Skeletal muscle tissue (tissue), 3 donors: ENCODE measurements at regions not wholly inside any gene's neighbourhood (a gene's known extent, or its start where the extent isn't known, plus 50 kb on each side); places are given as distances from the start of the nearest gene placed in this dataset.
"Not testable (repeated sequence)": the region's sequence is repeated elsewhere in the genome, so short reads cannot be mapped to it uniquely, and the experiment has no call there.

ENCODE experiments used
- H3K27ac ChIP-seq: one replicate; pipeline ENCODE4 v1.7.0; 2013; ENCODE audit warnings: mild to moderate bottlenecking, low read depth, low read length, inconsistent platforms
- H3K27me3 ChIP-seq, 3 donors: one replicate each; pipeline ENCODE4 v1.7.0; 2013; ENCODE audit warnings: low read length in 3 of 3; ENCODE audit not compliant: control insufficient read depth in 3 of 3, insufficient read depth in 3 of 3
- H3K36me3 ChIP-seq, 3 donors: one replicate each; pipeline ENCODE4 v1.7.0; 2013; ENCODE audit warnings: low read length in 3 of 3; ENCODE audit not compliant: control insufficient read depth in 3 of 3, insufficient read depth in 3 of 3
- H3K4me1 ChIP-seq, 3 donors: one replicate each; pipeline ENCODE4 v1.7.0; 2013; ENCODE audit warnings: low read length in 3 of 3, mild to moderate bottlenecking in 3 of 3; ENCODE audit not compliant: control insufficient read depth in 3 of 3, insufficient read depth in 3 of 3
- H3K4me3 ChIP-seq, 3 donors: one replicate each; pipeline ENCODE4 v1.7.0; 2013; ENCODE audit warnings: low read length in 3 of 3
- H3K9ac ChIP-seq, 3 donors: one replicate each; pipeline ENCODE4 v1.7.0; 2013; ENCODE audit warnings: low read length in 3 of 3, mild to moderate bottlenecking in 3 of 3, moderate library complexity in 2 of 3, low read depth in 1 of 3
- H3K9me3 ChIP-seq, 3 donors: one replicate each; pipeline ENCODE4 v1.7.0; 2013; ENCODE audit warnings: low read length in 3 of 3; ENCODE audit not compliant: control insufficient read depth in 3 of 3
- donor health status: Osteomylitis.

GRCh38 chr13:65353150-65353549 lies 1877.0 kb downstream of the PCDH9 start:
- H3K27ac ChIP-seq, H3K4me3 ChIP-seq, H3K9me3 ChIP-seq: not testable (repeated sequence)

GRCh38 chr13:65347420-65348030 lies 1882.6 kb downstream of the PCDH9 start:
- Histone ChIP-seq H3K4me3 (no peak overlapping the region), H3K4me1 (no peaks in the 10 kb centered on the region), H3K27me3 (no peaks in the 10 kb centered on the region), H3K9ac (no peak overlapping the region), H3K9me3 (peaks cover 0 to 4% (median 0%) of the 10 kb centered on the region in 3 donors), H3K27ac (no peak overlapping the region), H3K36me3 (no peaks in the 10 kb centered on the region)

More at GRCh38 chr13:65353150-65353549, 1877.0 kb downstream of the PCDH9 start:
- H3K36me3 ChIP-seq, H3K9ac ChIP-seq, H3K4me1 ChIP-seq, H3K27me3 ChIP-seq: not testable (repeated sequence)

- Histone ChIP-seq H3K4me3 (no peak overlapping the region), H3K27me3 (no peaks in the 10 kb centered on the region), H3K4me1 (no peaks in the 10 kb centered on the region), H3K27ac (no peak overlapping the region), H3K36me3 (no peaks in the 10 kb centered on the region), H3K9ac (no peak overlapping the region), H3K9me3 (peaks cover 0 to 4% (median 0%) of the 10 kb centered on the region in 3 donors)
Measured at GRCh38 chr13:65343898-65344663, 1886.1 kb downstream of the PCDH9 start.

GRCh38 chr13:65342541-65343337 lies 1887.4 kb downstream of the PCDH9 start:
- Histone ChIP-seq H3K4me1 (no peaks in the 10 kb centered on the region), H3K27me3 (no peaks in the 10 kb centered on the region), H3K27ac (no peak overlapping the region), H3K9me3 (peaks cover 0 to 4% (median 0%) of the 10 kb centered on the region in 3 donors), H3K4me3 (no peak overlapping the region), H3K9ac (no peak overlapping the region), H3K36me3 (no peaks in the 10 kb centered on the region)

GRCh38 chr13:65339241-65339640 lies 1890.9 kb downstream of the PCDH9 start:
- no peak overlapping the region for H3K4me3 ChIP-seq
- no peak overlapping the region for H3K9ac ChIP-seq
- H3K36me3 ChIP-seq, result no peaks in the 10 kb centered on the region
- no peaks in the 10 kb centered on the region for H3K4me1 ChIP-seq
- no peaks in the 10 kb centered on the region for H3K27me3 ChIP-seq
- no peak overlapping the region for H3K27ac ChIP-seq
- no peaks in the 10 kb centered on the region for H3K9me3 ChIP-seq

GRCh38 chr13:65336916-65337315 lies 1893.2 kb downstream of the PCDH9 start:
- Histone ChIP-seq H3K9me3 (no peaks in the 10 kb centered on the region), H3K27me3 (no peaks in the 10 kb centered on the region), H3K4me3 (no peak overlapping the region), H3K27ac (no peak overlapping the region), H3K36me3 (no peaks in the 10 kb centered on the region), H3K9ac (no peak overlapping the region), H3K4me1 (no peaks in the 10 kb centered on the region)

GRCh38 chr13:65336087-65336749 lies 1893.9 kb downstream of the PCDH9 start:
- H3K4me3 ChIP-seq, result no peak overlapping the region

GRCh38 chr13:65330691-65331090 lies 1899.4 kb downstream of the PCDH9 start:
- Histone ChIP-seq H3K4me1 (no peaks in the 10 kb centered on the region), H3K9me3 (no peaks in the 10 kb centered on the region), H3K27ac (no peak overlapping the region), H3K9ac (no peak overlapping the region), H3K36me3 (no peaks in the 10 kb centered on the region), H3K27me3 (no peaks in the 10 kb centered on the region), H3K4me3 (no peak overlapping the region)

More at GRCh38 chr13:65336087-65336749, 1893.9 kb downstream of the PCDH9 start:
- H3K9me3 ChIP-seq, result no peaks in the 10 kb centered on the region
- no peak overlapping the region for H3K27ac ChIP-seq
- no peaks in the 10 kb centered on the region for H3K27me3 ChIP-seq
- H3K36me3 ChIP-seq, result no peaks in the 10 kb centered on the region
- no peak overlapping the region for H3K9ac ChIP-seq
- H3K4me1 ChIP-seq, result no peaks in the 10 kb centered on the region

GRCh38 chr13:65330287-65330686 lies 1899.8 kb downstream of the PCDH9 start:
- H3K36me3 ChIP-seq, result no peaks in the 10 kb centered on the region
- H3K4me3 ChIP-seq, result no peak overlapping the region
- no peak overlapping the region for H3K9ac ChIP-seq
- no peak overlapping the region for H3K27ac ChIP-seq
- H3K9me3 ChIP-seq, result no peaks in the 10 kb centered on the region
- H3K4me1 ChIP-seq, result no peaks in the 10 kb centered on the region
- H3K27me3 ChIP-seq, result no peaks in the 10 kb centered on the region
